C4-2B (cell line): ENCODE measurements at regions not wholly inside any gene's neighbourhood (a gene's known extent, or its start where the extent isn't known, plus 50 kb on each side); places are given as distances from the start of the nearest gene placed in this dataset.

Source experiments
- ZFX ChIP-seq: fragments of 450-650 bp; IDR thresholded peaks from 2 replicates; pipeline ENCODE4 v1.6.1; 2017
- TF ChIP-seq, protein P1 (sequence below): fragments of 450-650 bp; conservative IDR thresholded peaks from 2 replicates; pipeline ENCODE4 v1.5.1; 2017; ENCODE audit warnings: mild to moderate bottlenecking

DNA sequence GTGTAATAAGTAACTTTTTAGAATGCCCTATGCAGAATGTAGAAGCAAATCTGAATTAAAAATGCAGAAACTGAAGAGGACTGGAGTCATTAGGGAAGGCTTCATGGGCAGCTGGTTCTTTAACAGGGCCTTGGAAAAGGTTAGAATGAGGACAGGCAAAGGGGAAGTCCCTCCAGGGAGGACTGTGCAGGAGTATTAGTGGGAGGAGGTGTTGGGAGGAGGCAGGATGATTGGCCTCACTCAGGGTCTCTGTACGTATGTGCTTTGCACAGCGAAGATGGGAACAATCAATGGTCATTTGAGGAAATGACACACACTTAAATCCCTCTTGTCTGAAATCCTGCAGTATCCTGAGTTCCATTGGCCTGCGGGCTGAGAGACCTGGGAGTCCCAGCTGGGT is 119.7 kb downstream of the PTCSC3 start:
- TF ChIP-seq, protein P1, sequence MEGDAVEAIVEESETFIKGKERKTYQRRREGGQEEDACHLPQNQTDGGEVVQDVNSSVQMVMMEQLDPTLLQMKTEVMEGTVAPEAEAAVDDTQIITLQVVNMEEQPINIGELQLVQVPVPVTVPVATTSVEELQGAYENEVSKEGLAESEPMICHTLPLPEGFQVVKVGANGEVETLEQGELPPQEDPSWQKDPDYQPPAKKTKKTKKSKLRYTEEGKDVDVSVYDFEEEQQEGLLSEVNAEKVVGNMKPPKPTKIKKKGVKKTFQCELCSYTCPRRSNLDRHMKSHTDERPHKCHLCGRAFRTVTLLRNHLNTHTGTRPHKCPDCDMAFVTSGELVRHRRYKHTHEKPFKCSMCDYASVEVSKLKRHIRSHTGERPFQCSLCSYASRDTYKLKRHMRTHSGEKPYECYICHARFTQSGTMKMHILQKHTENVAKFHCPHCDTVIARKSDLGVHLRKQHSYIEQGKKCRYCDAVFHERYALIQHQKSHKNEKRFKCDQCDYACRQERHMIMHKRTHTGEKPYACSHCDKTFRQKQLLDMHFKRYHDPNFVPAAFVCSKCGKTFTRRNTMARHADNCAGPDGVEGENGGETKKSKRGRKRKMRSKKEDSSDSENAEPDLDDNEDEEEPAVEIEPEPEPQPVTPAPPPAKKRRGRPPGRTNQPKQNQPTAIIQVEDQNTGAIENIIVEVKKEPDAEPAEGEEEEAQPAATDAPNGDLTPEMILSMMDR: no peak
- no peak for TF ChIP-seq ZFX
